HCT116 (cell line): ENCODE measurements at regions not wholly inside any gene's neighbourhood (a gene's known extent, or its start where the extent isn't known, plus 50 kb on each side); places are given as distances from the start of the nearest gene placed in this dataset.

Source experiments
- ATAC-seq: fragments of 200-7000 bp; cut with Tn5 transposase; 2 replicates; pipeline ENCODE4 v1.9.1; 2020; ENCODE audit warnings: mild to moderate bottlenecking, moderate library complexity
- BruUV-seq: library from RNA; stranded (reverse); fragments of 400-500 nt; replicated peaks from 2 replicates; lab custom pipeline; 2021; lab: Mats Ljungman, UMichigan
- CTCF ChIA-PET: fragments of 300-600 bp; sonication (Branson Sonifier 250); formaldehyde crosslinking; loops from one replicate; lab custom pipeline; 2021; ENCODE audit warnings: antibody characterized with exemption; lab: Charles Lee
- POLR2A ChIA-PET: fragments of 300-600, 350-600 bp; sonication (Branson Sonifier 250); formaldehyde crosslinking; loops from one replicate; lab custom pipeline; 2021; ENCODE audit warnings: antibody characterized with exemption; lab: Charles Lee
- RAD21 ChIA-PET, 2 experiments: fragments of 300-600 bp; sonication (Branson Sonifier 250); formaldehyde crosslinking; loops; one replicate each; lab custom pipeline; 2023; ENCODE audit warnings: low total read pairs in 2 of 2; ENCODE audit not compliant: uncharacterized antibody in 2 of 2, unreplicated experiment in 2 of 2, low non-redundant PET in 1 of 2; lab: Charles Lee
- DNase-seq: peaks from one replicate; pipeline ENCODE4 v3.0.0-alpha.2; 2010; ENCODE audit warnings: low read depth, low spot score
- H2AFZ ChIP-seq: fragments of 200-600 bp; shearing (Covaris generic), sonication (generic); 2 replicates; pipeline ENCODE4 v1.6.1; 2017; ENCODE audit warnings: low read depth, mixed run types, mixed read lengths, antibody characterized with exemption, low read length; ENCODE audit not compliant: poor library complexity, severe bottlenecking
- H3K27ac ChIP-seq: 2 replicates; pipeline ENCODE4 v1.5.1; 2012; ENCODE audit warnings: low read depth, low read length
- H3K27me3 ChIP-seq: fragments of 200-600 bp; sonication (generic); 2 replicates; pipeline ENCODE4 v1.6.1; 2016; ENCODE audit warnings: mixed run types, low read length, mixed read lengths; ENCODE audit not compliant: insufficient read depth
- H3K36me3 ChIP-seq, 2 experiments: fragments of 200-500 bp in 1 of 2; fragments of 200-600 bp in 1 of 2; sonication (Bioruptor generic) in 1 of 2; sonication (generic) in 1 of 2; 2 replicates each; pipeline versions ENCODE4 v1.5.1 to v1.6.1; 2014 to 2016; ENCODE audit warnings: low read length in 2 of 2, inconsistent platforms in 1 of 2, mixed read lengths in 1 of 2, mixed run types in 1 of 2; ENCODE audit not compliant: insufficient read depth in 2 of 2, control insufficient read depth in 1 of 2
- H3K4me1 ChIP-seq, 2 experiments: fragments of 200-600 bp in 1 of 2; sonication (generic) in 1 of 2; 2 replicates each; pipeline versions ENCODE4 v1.5.1 to v1.6.1; 2012 to 2017; ENCODE audit warnings: low read length in 2 of 2, inconsistent platforms in 1 of 2, mild to moderate bottlenecking in 1 of 2, mixed read lengths in 1 of 2, mixed run types in 1 of 2, moderate library complexity in 1 of 2; ENCODE audit not compliant: insufficient read depth in 2 of 2, control insufficient read depth in 1 of 2
- H3K4me2 ChIP-seq: fragments of 200-600 bp; sonication (generic); 2 replicates; pipeline ENCODE4 v1.6.1; 2017; ENCODE audit warnings: mixed run types, low read length, mixed read lengths
- H3K4me3 ChIP-seq, 2 experiments: fragments of 200-600 bp in 1 of 2; sonication (generic) in 1 of 2; replicated peaks in 1 of 2; 2 replicates each; pipeline ENCODE4 v1.5.1; 2011 to 2016; ENCODE audit warnings: low read length in 2 of 2, control low read depth in 1 of 2, low read depth in 1 of 2, mild to moderate bottlenecking in 1 of 2, mixed read lengths in 1 of 2, mixed run types in 1 of 2
- H3K79me2 ChIP-seq: fragments of 200-600 bp; sonication (generic); 2 replicates; pipeline ENCODE4 v1.6.1; 2017; ENCODE audit warnings: mild to moderate bottlenecking, mixed run types, low read length, moderate library complexity, mixed read lengths; ENCODE audit not compliant: insufficient read depth
- H3K9ac ChIP-seq: fragments of 200-600 bp; sonication (generic); 2 replicates; pipeline ENCODE4 v1.6.1; 2016; ENCODE audit warnings: low read length, mixed read lengths
- H3K9me2 ChIP-seq: fragments of 200-600 bp; sonication (generic), shearing (Covaris generic); 2 replicates; pipeline ENCODE4 v1.6.1; 2017; ENCODE audit warnings: mixed run types, mild to moderate bottlenecking, moderate library complexity; ENCODE audit not compliant: insufficient read depth
- H3K9me3 ChIP-seq, 2 experiments: fragments of 200-500 bp in 1 of 2; fragments of 200-600 bp in 1 of 2; sonication (Bioruptor generic) in 1 of 2; sonication (generic) in 1 of 2; 2 replicates each; pipeline ENCODE4 v1.6.1; 2014 to 2017; ENCODE audit warnings: low read length in 2 of 2, mixed read lengths in 2 of 2, inconsistent platforms in 1 of 2, low read depth in 1 of 2, mild to moderate bottlenecking in 1 of 2, mixed run types in 1 of 2, moderate library complexity in 1 of 2; ENCODE audit not compliant: control insufficient read depth in 1 of 2, insufficient read depth in 1 of 2
- H4K20me1 ChIP-seq: fragments of 200-600 bp; sonication (generic), shearing (Covaris generic); 2 replicates; pipeline ENCODE4 v1.6.1; 2017; ENCODE audit warnings: mixed run types, mild to moderate bottlenecking, moderate library complexity; ENCODE audit not compliant: insufficient read depth
- CEBPB ChIP-seq: IDR thresholded peaks from 2 replicates; pipeline ENCODE4 v1.6.1; 2012; ENCODE audit warnings: low read depth
- CTCF ChIP-seq, 3 experiments: fragments of 200-600 bp in 1 of 3; sonication (generic) in 1 of 3; IDR thresholded peaks in 2 of 3; conservative IDR thresholded peaks in 1 of 3; 2 replicates each; pipeline ENCODE4 v1.5.1; 2012 to 2017; ENCODE audit warnings: low read depth in 2 of 3, low read length in 2 of 3, antibody characterized with exemption in 1 of 3, borderline replicate concordance in 1 of 3, control low read depth in 1 of 3, mild to moderate bottlenecking in 1 of 3, mixed read lengths in 1 of 3, mixed run types in 1 of 3, moderate library complexity in 1 of 3; ENCODE audit not compliant: insufficient read depth in 1 of 3
- EGR1 ChIP-seq: IDR thresholded peaks from 2 replicates; pipeline ENCODE4 v1.6.1; 2012; ENCODE audit warnings: low read depth
- ELF1 ChIP-seq: IDR thresholded peaks from 2 replicates; pipeline ENCODE4 v1.6.1; 2012; ENCODE audit warnings: low read depth, borderline replicate concordance
- EZH2 ChIP-seq: fragments of 200-600 bp; sonication (generic); IDR thresholded peaks from 2 replicates; pipeline ENCODE4 v1.6.1; 2017; ENCODE audit warnings: antibody characterized with exemption, mixed run types
- EZH2phosphoT487 ChIP-seq: fragments of 200-600 bp; IDR thresholded peaks from 2 replicates; pipeline ENCODE4 v1.6.1; 2018; ENCODE audit warnings: antibody characterized with exemption, borderline replicate concordance
- FOSL1 ChIP-seq: IDR thresholded peaks from 2 replicates; pipeline ENCODE4 v1.6.1; 2012; ENCODE audit warnings: low read depth
- JUND ChIP-seq: IDR thresholded peaks from 2 replicates; pipeline ENCODE4 v1.6.1; 2012
- MAX ChIP-seq: IDR thresholded peaks from 2 replicates; pipeline ENCODE4 v1.6.1; 2012
- POLR2A ChIP-seq: IDR thresholded peaks from 2 replicates; pipeline ENCODE4 v1.7.0; 2011; ENCODE audit warnings: borderline replicate concordance; ENCODE audit not compliant: insufficient read depth, insufficient read length; ENCODE audit errors: extremely low read depth
- RAD21 ChIP-seq: IDR thresholded peaks from 2 replicates; pipeline ENCODE4 v1.6.1; 2012; ENCODE audit warnings: low read depth, mild to moderate bottlenecking
- REST ChIP-seq: IDR thresholded peaks from 2 replicates; pipeline ENCODE4 v1.6.1; 2012; ENCODE audit warnings: low read depth
- SRF ChIP-seq: IDR thresholded peaks from 2 replicates; pipeline ENCODE4 v1.6.1; 2012; ENCODE audit warnings: low read depth
- TCF7L2 ChIP-seq: IDR thresholded peaks from 2 replicates; pipeline ENCODE4 v1.7.0; 2011; ENCODE audit warnings: borderline replicate concordance, inconsistent platforms; ENCODE audit not compliant: insufficient read depth, insufficient read length; ENCODE audit errors: extremely low read depth
- ZBTB33 ChIP-seq: IDR thresholded peaks from 2 replicates; pipeline ENCODE4 v1.6.1; 2011; ENCODE audit warnings: mild to moderate bottlenecking, low read length, moderate library complexity; ENCODE audit not compliant: insufficient replicate concordance; ENCODE audit errors: extremely low read depth
- ZFX ChIP-seq: fragments of 450-650 bp; IDR thresholded peaks from 2 replicates; pipeline ENCODE4 v1.6.1; 2017
- intact Hi-C: fragments of 100-400 bp; cut with micrococcal nuclease; formaldehyde crosslinking; loops from 2 replicates; pipeline ENCODE4 v1.10.0; 2022

GRCh38 chr1:184186167-184186566, 134.6 kb downstream of the TSEN15 start (continued):
- no peak for TF ChIP-seq CTCF (IDR thresholded peaks at IDR 0.05 in 2 of 3, conservative IDR thresholded peaks at IDR 0.05 in 1 of 3; ENCODE audit: borderline replicate concordance in 1 of 3, insufficient read depth in 1 of 3, low read depth in 2 of 3, low read length in 2 of 3)
- no peak for TF ChIP-seq ZBTB33
- TF ChIP-seq CEBPB = no peak
- no peak for TF ChIP-seq ZFX
- no peak for TF ChIP-seq EZH2
- TF ChIP-seq ELF1 = no peak
- no peak for TF ChIP-seq POLR2A

GRCh38 chr1:184187097-184187496, 135.6 kb downstream of the TSEN15 start:
- intact Hi-C loops = no loop called here
- no peaks in the 10 kb centered on the region for H3K9me3 ChIP-seq
- H3K4me1 ChIP-seq = no peaks in the 10 kb centered on the region
- no peak for DNase-seq
- H3K4me2 ChIP-seq = no peak overlapping the region
- ChIA-PET CTCF (no interaction called here), POLR2A (no interaction called here), RAD21 (no interaction called here)
- H3K27me3 ChIP-seq = no peaks in the 10 kb centered on the region
- no peak overlapping the region for H3K27ac ChIP-seq
- H3K36me3 ChIP-seq = no peaks in the 10 kb centered on the region
- BruUV-seq = no TSS peak
- no peak overlapping the region for H2AFZ ChIP-seq
- H3K4me3 ChIP-seq = no peak overlapping the region
- H3K9me2 ChIP-seq = no peaks in the 10 kb centered on the region
- no peak overlapping the region for H3K9ac ChIP-seq
- H4K20me1 ChIP-seq = no peaks in the 10 kb centered on the region
- ATAC-seq = no peak
- no peaks in the 10 kb centered on the region for H3K79me2 ChIP-seq
- TF ChIP-seq TCF7L2 = no peak
- no peak for TF ChIP-seq CEBPB
- no peak for TF ChIP-seq JUND
- TF ChIP-seq MAX = no peak
- no peak for TF ChIP-seq EGR1
- no peak for TF ChIP-seq SRF
- no peak for TF ChIP-seq FOSL1
- no peak for TF ChIP-seq POLR2A
- TF ChIP-seq CTCF (IDR thresholded peaks at IDR 0.05 in 2 of 3, conservative IDR thresholded peaks at IDR 0.05 in 1 of 3; ENCODE audit: borderline replicate concordance in 1 of 3, insufficient read depth in 1 of 3, low read depth in 2 of 3, low read length in 2 of 3) = no peak
- no peak for TF ChIP-seq EZH2phosphoT487
- no peak for TF ChIP-seq RAD21
- TF ChIP-seq REST = no peak
